GM12878 (cell line): ENCODE measurements at regions not wholly inside any gene's neighbourhood (a gene's known extent, or its start where the extent isn't known, plus 50 kb on each side); places are given as distances from the start of the nearest gene placed in this dataset.

Experiments used
- ATAC-seq: fragments of 200-7000 bp; cut with Tn5 transposase; 3 replicates; pipeline ENCODE4 v1.9.1; 2020; ENCODE audit warnings: mild to moderate bottlenecking, moderate library complexity
- BruUV-seq: library from RNA; stranded (reverse); fragments of 400-500 nt; replicated peaks from 2 replicates; lab custom pipeline; 2021; lab: Mats Ljungman, UMichigan
- CTCF ChIA-PET: fragments of 300-600 bp; sonication (Branson Sonifier 250); formaldehyde crosslinking; extraction: SDS; loops from one replicate; lab custom pipeline; 2021; ENCODE audit warnings: inconsistent platforms; lab: Yijun Ruan, JAX
- POLR2A ChIA-PET: fragments of 350-600 bp; formaldehyde crosslinking; extraction: SDS; loops from one replicate; lab custom pipeline; 2021; ENCODE audit warnings: inconsistent platforms; lab: Charles Lee
- RAD21 ChIA-PET: fragments of 300-600 bp; sonication (Branson Sonifier 250); formaldehyde crosslinking; loops from one replicate; lab custom pipeline; 2023; ENCODE audit warnings: antibody characterized with exemption; ENCODE audit not compliant: unreplicated experiment; lab: Charles Lee
- SMC1A ChIA-PET: fragments of 300-600 bp; sonication (Branson Sonifier 250); formaldehyde crosslinking; loops from one replicate; lab custom pipeline; 2023; ENCODE audit not compliant: unreplicated experiment, uncharacterized antibody; lab: Charles Lee
- DNase-seq: peaks from one replicate; pipeline ENCODE4 v3.0.0-alpha.2; 2011; ENCODE audit warnings: low read depth, low spot score
- FAIRE-seq: peaks from 3 replicates; lab custom pipeline; 2011; peaks lifted over from hg19 to GRCh38; lab: Jason Lieb, UNC
- H2AFZ ChIP-seq: 2 replicates; pipeline ENCODE4 v1.6.0; 2011; ENCODE audit warnings: low read depth, low read length, control low read depth; ENCODE audit not compliant: control insufficient read depth
- H3K27ac ChIP-seq: 2 replicates; pipeline ENCODE4 v1.5.1; 2011; ENCODE audit warnings: control low read depth; ENCODE audit not compliant: control insufficient read depth, insufficient read depth
- H3K27me3 ChIP-seq, 2 experiments: replicated peaks in 1 of 2; 2 replicates each; pipeline versions ENCODE4 v1.6.0 to v1.6.1; 2011; ENCODE audit warnings: low read length in 1 of 2; ENCODE audit not compliant: control insufficient read depth in 2 of 2, insufficient read depth in 2 of 2
- H3K36me3 ChIP-seq, 2 experiments: 2 replicates each; pipeline ENCODE4 v1.5.1; 2011; ENCODE audit warnings: low read length in 1 of 2; ENCODE audit not compliant: control insufficient read depth in 2 of 2, insufficient read depth in 2 of 2
- H3K4me1 ChIP-seq: 2 replicates; pipeline ENCODE4 v1.6.1; 2011; ENCODE audit warnings: mild to moderate bottlenecking, low read length, moderate library complexity, mixed read lengths; ENCODE audit not compliant: control insufficient read depth, insufficient read depth
- H3K4me2 ChIP-seq: 2 replicates; pipeline ENCODE4 v1.6.0; 2011; ENCODE audit warnings: control low read depth; ENCODE audit not compliant: control insufficient read depth, insufficient read depth
- H3K4me3 ChIP-seq: fragments of 200-600 bp; sonication (generic); 2 replicates; pipeline ENCODE4 v1.5.1; 2016
- H3K79me2 ChIP-seq: 2 replicates; pipeline ENCODE4 v1.6.0; 2011; ENCODE audit warnings: low read length; ENCODE audit not compliant: control insufficient read depth, insufficient read depth
- H3K9ac ChIP-seq: 2 replicates; pipeline ENCODE4 v1.8.0; 2011; ENCODE audit warnings: low read length, control low read depth, mixed read lengths; ENCODE audit not compliant: control insufficient read depth, insufficient read depth
- H3K9me3 ChIP-seq: replicated peaks from 3 replicates; pipeline ENCODE4 v1.5.1; 2011; ENCODE audit warnings: mild to moderate bottlenecking, low read length; ENCODE audit not compliant: control insufficient read depth, insufficient read depth
- H4K20me1 ChIP-seq: 2 replicates; pipeline ENCODE4 v1.6.0; 2011; ENCODE audit not compliant: control insufficient read depth, insufficient read depth
- DPF2 ChIP-seq: fragments of 450-650 bp; IDR thresholded peaks from 2 replicates; pipeline ENCODE4 v1.6.1; 2017; ENCODE audit warnings: mild to moderate bottlenecking
- FOXM1 ChIP-seq: IDR thresholded peaks from 2 replicates; pipeline ENCODE4 v1.6.1; 2012; ENCODE audit warnings: low read depth, mild to moderate bottlenecking, inconsistent platforms, low read length, moderate library complexity
- IKZF2 ChIP-seq, 2 experiments: fragments of 450-650 bp; IDR thresholded peaks; 2 replicates each; pipeline ENCODE4 v1.6.1; 2017; ENCODE audit warnings: mild to moderate bottlenecking in 2 of 2, moderate library complexity in 2 of 2
- IRF4 ChIP-seq: IDR thresholded peaks from 2 replicates; pipeline ENCODE4 v1.6.1; 2011; ENCODE audit warnings: low read depth, low read length
- KDM1A ChIP-seq: fragments of 200-600 bp; sonication (generic); IDR thresholded peaks from 2 replicates; pipeline ENCODE4 v1.6.1; 2016; ENCODE audit warnings: borderline replicate concordance
- MTA2 ChIP-seq: fragments of 450-650 bp; IDR thresholded peaks from 2 replicates; pipeline ENCODE4 v1.6.1; 2016; ENCODE audit warnings: low read depth, mild to moderate bottlenecking, moderate library complexity
- MYB ChIP-seq: fragments of 150-350 bp; IDR thresholded peaks from 2 replicates; pipeline ENCODE4 v1.6.1; 2014; ENCODE audit warnings: mild to moderate bottlenecking, low read depth, low read length, borderline replicate concordance
- RB1 ChIP-seq: fragments of 450-650 bp; formaldehyde crosslinking; IDR thresholded peaks from 2 replicates; pipeline ENCODE4 v1.6.1; 2017; ENCODE audit warnings: mild to moderate bottlenecking, borderline replicate concordance
- SMC3 ChIP-seq: IDR thresholded peaks from 2 replicates; pipeline ENCODE4 v1.6.1; 2011; ENCODE audit warnings: low read length, improper control_type of control experiment, borderline replicate concordance
- TCF3 ChIP-seq: IDR thresholded peaks from 2 replicates; pipeline ENCODE4 v1.6.1; 2012; ENCODE audit warnings: low read depth, mild to moderate bottlenecking, low read length, borderline replicate concordance; ENCODE audit not compliant: insufficient read depth
- WGBS: methylation state at CpG from one replicate; pipeline ENCODE4 v1.1.6; 2016; ENCODE audit warnings: low lambda C conversion rate; ENCODE audit not compliant: insufficient replicate concordance, insufficient coverage; ENCODE audit errors: missing lambda C conversion rate; 5-methylcytosine and 5-hydroxymethylcytosine counted together
- in situ Hi-C: fragments of 300-500 bp; cut with MboI; formaldehyde crosslinking; loops from 9 replicates; pipeline ENCODE4 v1.14.3; 2018; ENCODE audit warnings: mixed read lengths
- intact Hi-C: fragments of 100-400 bp; cut with micrococcal nuclease; formaldehyde crosslinking; loops from one replicate; pipeline ENCODE4 v1.14.2; 2022; ENCODE audit not compliant: unreplicated experiment
- TF ChIP-seq, protein P1 (sequence below): fragments of 450-650 bp; IDR thresholded peaks from 2 replicates; pipeline ENCODE4 v1.6.1; 2018; ENCODE audit warnings: mild to moderate bottlenecking, low read depth, moderate library complexity; ENCODE audit not compliant: partially characterized antibody

DNA sequence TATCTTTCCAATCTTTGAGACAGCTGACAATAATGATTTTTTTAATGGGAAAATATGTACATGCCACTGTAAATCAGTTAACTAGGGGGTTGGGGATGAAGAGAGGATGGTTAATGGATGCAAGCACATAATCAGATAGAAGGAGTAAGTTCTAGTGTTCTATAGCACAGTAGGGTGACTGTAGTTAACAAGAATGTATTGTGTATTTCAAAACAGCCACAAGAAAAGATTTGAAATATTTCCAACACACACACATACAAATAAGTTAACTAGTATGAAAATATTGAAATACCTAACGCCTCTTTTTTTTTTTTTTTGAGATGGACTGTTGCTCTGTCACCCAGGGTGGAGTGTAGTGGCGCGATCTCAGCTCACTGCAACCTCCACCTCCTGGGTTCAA is 153.4 kb upstream of the SALL4 start:
- Histone ChIP-seq H2AFZ (no peak overlapping the region), H3K79me2 (no peaks in the 10 kb centered on the region), H3K4me1 (no peaks in the 10 kb centered on the region), H4K20me1 (no peaks in the 10 kb centered on the region), H3K4me3 (no peak overlapping the region)
- ATAC-seq = no peak
- TF ChIP-seq SMC3 (no peak), TCF3 (no peak), FOXM1 (no peak), IRF4 (no peak), MTA2 (no peak), MYB (no peak), DPF2 (no peak), RB1 (no peak), IKZF2 (IDR thresholded peaks at IDR 0.05) (no peak), KDM1A (no peak)
- TF ChIP-seq, protein P1, sequence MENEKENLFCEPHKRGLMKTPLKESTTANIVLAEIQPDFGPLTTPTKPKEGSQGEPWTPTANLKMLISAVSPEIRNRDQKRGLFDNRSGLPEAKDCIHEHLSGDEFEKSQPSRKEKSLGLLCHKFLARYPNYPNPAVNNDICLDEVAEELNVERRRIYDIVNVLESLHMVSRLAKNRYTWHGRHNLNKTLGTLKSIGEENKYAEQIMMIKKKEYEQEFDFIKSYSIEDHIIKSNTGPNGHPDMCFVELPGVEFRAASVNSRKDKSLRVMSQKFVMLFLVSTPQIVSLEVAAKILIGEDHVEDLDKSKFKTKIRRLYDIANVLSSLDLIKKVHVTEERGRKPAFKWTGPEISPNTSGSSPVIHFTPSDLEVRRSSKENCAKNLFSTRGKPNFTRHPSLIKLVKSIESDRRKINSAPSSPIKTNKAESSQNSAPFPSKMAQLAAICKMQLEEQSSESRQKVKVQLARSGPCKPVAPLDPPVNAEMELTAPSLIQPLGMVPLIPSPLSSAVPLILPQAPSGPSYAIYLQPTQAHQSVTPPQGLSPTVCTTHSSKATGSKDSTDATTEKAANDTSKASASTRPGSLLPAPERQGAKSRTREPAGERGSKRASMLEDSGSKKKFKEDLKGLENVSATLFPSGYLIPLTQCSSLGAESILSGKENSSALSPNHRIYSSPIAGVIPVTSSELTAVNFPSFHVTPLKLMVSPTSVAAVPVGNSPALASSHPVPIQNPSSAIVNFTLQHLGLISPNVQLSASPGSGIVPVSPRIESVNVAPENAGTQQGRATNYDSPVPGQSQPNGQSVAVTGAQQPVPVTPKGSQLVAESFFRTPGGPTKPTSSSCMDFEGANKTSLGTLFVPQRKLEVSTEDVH = no peak
- TF ChIP-seq, all 136 proteins: peak for 0
- Histone ChIP-seq H3K36me3 (no peaks in the 10 kb centered on the region), H3K4me2 (no peak overlapping the region), H3K9ac (no peak overlapping the region), H3K27ac (no peak overlapping the region), H3K27me3 (no peaks in the 10 kb centered on the region; a peak in 1 of 4 replicates), H3K9me3 (no peaks in the 10 kb centered on the region)
- ChIA-PET SMC1A (no interaction called here), CTCF (no interaction called here), RAD21 (no interaction called here), POLR2A (no interaction called here)
- DNase-seq (no peak), FAIRE-seq (no peak)
- in situ Hi-C loops = no loop called here
- BruUV-seq = no TSS peak
- WGBS = 88% methylated on average over 3 of the region's 3 CpGs
- intact Hi-C loops = no loop called here
